ENCODE measurements at regions not wholly inside any gene's neighbourhood (a gene's known extent, or its start where the extent isn't known, plus 50 kb on each side); places are given as distances from the start of the nearest gene placed in this dataset.
A peak's percentile ranks its signal among the peaks of the same experiment; 100 is the strongest.

DNA sequence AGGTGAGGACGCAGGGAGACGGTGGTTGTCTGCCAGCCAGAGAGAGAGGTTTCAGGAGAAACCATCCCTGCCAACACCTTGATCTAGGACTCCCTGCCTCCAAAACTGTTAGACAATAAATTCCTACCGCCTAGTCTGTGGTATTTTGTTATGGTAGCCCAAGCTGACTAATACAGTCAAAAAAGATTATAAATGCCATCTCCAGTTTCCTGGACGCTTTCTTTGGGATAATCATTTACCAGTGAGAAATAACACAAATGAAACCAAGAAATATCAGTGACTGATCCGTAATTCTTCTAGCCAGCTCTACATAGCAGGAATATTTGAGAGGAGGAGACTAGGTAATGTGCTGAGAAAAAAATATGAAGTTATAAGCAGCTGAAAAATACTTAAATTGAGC, 707.8 kb upstream of the LMCD1 start:
- no peak for DNase-seq

GRCh38 chr3:7798276-7798675, 703.3 kb upstream of the LMCD1 start:
- no peak for DNase-seq

- DNase-seq: peak in 2 of 4 experiments; percentile 7
Measured at GRCh38 chr3:7800006-7800780, 701.4 kb upstream of the LMCD1 start.

GRCh38 chr3:7812490-7812889, 689.1 kb upstream of the LMCD1 start:
- DNase-seq: no peak

DNA sequence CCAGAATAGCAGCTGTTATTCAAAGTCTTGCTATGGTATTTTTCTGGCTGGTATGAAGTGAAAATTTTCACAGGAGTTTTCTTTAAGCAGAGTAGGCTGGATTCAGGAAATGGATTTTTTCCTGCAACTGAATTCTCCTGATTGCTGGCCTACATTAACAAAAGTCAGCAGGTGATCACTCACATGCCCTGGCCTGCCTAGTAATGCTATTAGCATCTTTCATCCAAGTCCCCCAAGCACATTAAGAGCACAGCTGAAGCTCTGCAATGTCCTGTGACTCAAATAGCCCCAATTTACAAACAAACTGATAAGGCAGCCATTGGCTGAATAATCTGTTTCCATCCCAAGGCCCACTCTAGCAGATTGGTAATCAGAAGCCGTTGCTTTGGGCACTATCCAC, 688.3 kb upstream of the LMCD1 start:
- DNase-seq: no peak

DNA sequence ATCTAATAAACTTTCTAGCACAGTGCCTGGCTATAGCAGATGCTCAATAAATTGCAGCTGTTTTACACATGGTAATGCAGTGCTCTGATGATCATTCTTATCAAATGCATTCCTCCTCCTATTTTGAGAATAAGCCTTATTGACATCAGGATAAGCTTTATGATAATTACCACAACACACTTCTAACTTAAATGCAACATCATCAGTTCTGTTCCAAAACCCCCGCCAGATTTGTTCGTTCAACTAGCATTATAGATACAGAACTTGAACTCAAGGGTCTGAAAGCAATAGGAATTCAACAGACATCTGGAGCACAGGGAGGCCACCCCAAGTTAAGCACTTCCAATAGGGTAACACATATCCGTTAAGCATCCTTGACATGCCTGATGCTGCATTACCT, 684.4 kb upstream of the LMCD1 start:
- no peak for DNase-seq

- DNase-seq: no peak
Measured at GRCh38 chr3:7820969-7821368, 680.7 kb upstream of the LMCD1 start.

DNA sequence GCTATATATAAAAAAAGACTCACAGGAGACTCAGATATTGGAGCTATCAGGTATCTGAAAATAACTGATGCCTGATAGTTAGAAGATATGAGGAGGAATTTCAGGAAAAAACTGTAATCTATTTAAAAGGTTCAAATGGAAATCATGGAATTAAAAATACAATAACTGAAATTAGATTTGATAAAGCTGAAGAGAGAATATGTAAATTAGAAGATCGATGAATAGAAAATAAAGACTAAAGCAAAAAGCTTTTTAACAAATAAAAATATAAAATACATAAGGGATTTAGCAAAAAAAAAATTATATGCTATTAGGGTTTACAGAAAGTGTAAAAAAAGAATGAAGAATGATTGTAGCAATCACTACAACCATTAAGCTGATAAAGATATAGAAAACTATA, 679.8 kb upstream of the LMCD1 start:
- no peak for DNase-seq

DNA sequence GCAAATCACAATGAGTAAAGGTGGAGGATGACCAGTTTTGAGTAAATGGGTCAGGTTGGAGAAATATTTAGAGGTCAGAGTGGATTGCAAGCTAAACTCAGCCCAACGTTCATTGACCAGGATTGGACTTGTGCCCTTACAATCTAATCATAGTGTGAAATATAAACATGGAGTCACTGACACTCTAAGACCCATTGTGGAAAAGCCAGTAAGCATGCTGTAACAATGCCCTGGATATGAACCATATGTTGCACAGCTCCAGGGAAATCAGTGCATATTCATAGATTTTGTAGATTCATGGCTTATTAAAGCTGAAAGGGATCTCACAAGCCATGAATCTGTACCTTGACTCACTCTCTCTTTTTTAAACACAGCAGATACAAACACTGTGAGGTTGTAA, 660.2 kb upstream of the LMCD1 start:
- DNase-seq: no peak

GRCh38 chr3:7843441-7843840, 658.2 kb upstream of the LMCD1 start:
- DNase-seq: no peak

DNA sequence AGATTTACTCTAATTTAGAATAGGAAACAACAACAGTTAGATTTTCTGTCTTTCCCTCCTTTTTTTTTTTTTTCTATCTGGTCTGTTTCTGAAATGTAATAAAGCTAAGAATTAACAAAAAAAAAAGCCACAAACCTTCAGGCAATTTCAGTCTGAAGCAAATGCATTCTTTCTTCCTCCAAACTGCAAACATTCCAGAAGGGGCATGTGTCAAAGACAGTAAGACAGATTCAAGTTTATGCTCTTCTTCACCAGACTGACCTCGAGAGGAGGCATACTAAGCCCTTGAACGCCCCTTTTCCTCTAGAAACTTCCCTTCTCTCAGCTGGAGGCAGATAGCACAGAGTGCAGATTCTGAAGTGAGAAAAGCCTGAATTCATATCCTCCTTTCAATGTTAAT, 654.6 kb upstream of the LMCD1 start:
- DNase-seq: no peak

- no peak for DNase-seq
Measured at GRCh38 chr3:7847521-7847920, 654.1 kb upstream of the LMCD1 start.

GRCh38 chr3:7854266-7854665, 647.4 kb upstream of the LMCD1 start:
- no peak for DNase-seq

- DNase-seq: no peak
Measured at GRCh38 chr3:7854721-7855120, 646.9 kb upstream of the LMCD1 start.

GRCh38 chr3:7865611-7866010, 636.0 kb upstream of the LMCD1 start:
- no peak for DNase-seq

DNA sequence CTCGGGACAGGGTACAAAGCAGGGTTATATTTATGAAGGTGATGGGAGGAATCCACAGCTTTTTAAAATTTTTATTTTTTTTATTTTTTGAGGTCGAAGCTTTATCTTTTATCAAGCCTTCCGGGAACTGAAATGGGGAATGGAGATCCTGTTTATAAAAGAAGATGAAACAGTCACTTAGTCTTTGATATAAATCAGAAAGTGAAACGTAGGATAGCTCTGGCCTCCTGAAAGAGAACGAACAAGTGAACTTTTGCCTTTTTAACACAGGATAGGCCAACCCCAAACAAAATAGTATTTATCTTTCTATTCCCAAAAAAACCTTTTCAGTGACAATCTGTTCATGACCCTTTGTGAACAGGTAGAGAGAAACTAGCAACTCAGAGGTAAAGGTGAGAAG, 634.0 kb upstream of the LMCD1 start:
- no peak for DNase-seq

GRCh38 chr3:7871003-7871560, 630.5 kb upstream of the LMCD1 start:
- DNase-seq: no peak

- DNase-seq: no peak
Measured at GRCh38 chr3:7874116-7874515, 627.5 kb upstream of the LMCD1 start.

DNA sequence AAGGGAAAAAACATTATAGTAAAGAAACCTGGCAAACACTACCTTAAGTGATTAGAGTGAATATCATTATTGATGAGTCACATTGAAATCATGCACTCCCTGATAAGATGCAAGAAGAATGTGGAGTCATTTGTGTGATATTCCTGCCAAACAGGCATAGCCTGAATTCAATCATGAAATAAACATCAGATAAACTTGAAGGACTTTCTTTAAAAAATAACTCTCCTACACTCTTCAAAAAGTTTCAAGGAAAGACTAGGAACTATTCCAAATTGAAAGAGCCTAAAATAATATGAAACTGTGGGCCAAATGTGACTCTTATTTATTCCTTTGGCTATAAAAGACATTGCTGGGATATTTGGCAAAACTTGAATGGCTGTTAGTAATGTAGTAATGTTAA, 625.7 kb upstream of the LMCD1 start:
- DNase-seq: no peak

- peak in 3 of 4 experiments; percentile 4 to 16 (median 15) for DNase-seq
Measured at GRCh38 chr3:7876741-7877297, 624.8 kb upstream of the LMCD1 start.

DNA sequence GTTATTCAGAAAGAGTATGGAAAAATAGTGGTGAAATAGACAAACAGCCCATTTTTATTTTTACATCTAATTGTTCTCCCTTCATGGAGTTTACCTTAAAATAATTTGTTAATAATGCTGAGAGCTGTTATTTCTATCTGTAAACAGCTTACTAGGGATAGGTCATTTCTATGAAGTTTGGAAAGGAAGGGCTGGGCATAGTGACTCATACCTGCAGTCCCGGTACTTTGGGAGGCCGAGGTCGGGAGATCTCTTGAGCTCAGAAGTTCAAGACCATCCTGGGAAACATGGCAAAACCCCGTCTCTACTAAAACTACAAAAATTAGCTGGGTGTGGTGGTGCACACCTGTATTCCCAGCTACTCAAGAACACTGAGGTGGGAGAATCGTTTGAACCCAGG, 624.3 kb upstream of the LMCD1 start:
- no peak for DNase-seq

DNA sequence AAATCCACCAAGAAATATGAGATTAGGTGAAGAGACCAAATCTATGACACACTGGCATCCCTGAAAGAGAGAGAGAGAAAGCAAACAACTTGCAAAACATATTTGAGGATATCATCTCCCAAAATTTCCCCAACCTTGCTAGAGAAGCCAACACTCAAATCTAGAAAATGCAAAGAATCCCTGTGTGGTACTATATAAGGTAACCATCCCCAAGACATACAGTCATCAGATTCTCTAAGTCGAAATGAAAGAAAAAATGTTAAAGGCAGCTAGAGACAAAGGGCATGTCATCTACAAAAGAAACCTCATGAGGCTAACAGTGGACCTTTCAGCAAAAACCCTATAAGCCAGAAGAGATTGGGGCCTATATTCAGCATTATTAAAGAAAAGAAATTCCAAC, 622.1 kb upstream of the LMCD1 start:
- no peak for DNase-seq

GRCh38 chr3:7881946-7882345, 619.7 kb upstream of the LMCD1 start:
- DNase-seq: no peak

- DNase-seq: no peak
Measured at GRCh38 chr3:7897655-7898054, 604.0 kb upstream of the LMCD1 start.

- DNase-seq: no peak
Measured at GRCh38 chr3:7913283-7913682, 588.3 kb upstream of the LMCD1 start.

Measured in suppressor macrophage (primary cell).